Suprapubic skin (tissue), 4 donors: ENCODE measurements at regions not wholly inside any gene's neighbourhood (a gene's known extent, or its start where the extent isn't known, plus 50 kb on each side); places are given as distances from the start of the nearest gene placed in this dataset.

Experiments
- DNase-seq, 2 donors: peaks; one replicate each; pipeline ENCODE4 v3.0.0-alpha.2; 2019; ENCODE audit warnings: low spot score in 2 of 2
- H3K27ac ChIP-seq: fragments of 200-600 bp; sonication (generic); one replicate; pipeline ENCODE4 v1.5.1; 2019
- H3K27me3 ChIP-seq: fragments of 200-600 bp; sonication (generic); one replicate; pipeline ENCODE4 v1.5.1; 2019
- H3K36me3 ChIP-seq: fragments of 200-600 bp; sonication (generic); one replicate; pipeline ENCODE4 v1.5.1; 2019
- H3K4me1 ChIP-seq: fragments of 200-600 bp; sonication (generic); one replicate; pipeline ENCODE4 v1.5.1; 2019
- H3K4me3 ChIP-seq: fragments of 200-600 bp; sonication (generic); one replicate; pipeline ENCODE4 v1.5.1; 2019; ENCODE audit warnings: mild to moderate bottlenecking
- H3K9me3 ChIP-seq: fragments of 200-600 bp; sonication (generic); one replicate; pipeline ENCODE4 v1.5.1; 2019
- EP300 ChIP-seq: sonication (generic); formaldehyde crosslinking; IDR thresholded peaks from one replicate; pipeline ENCODE4 v1.6.1; 2017; ENCODE audit warnings: antibody characterized with exemption
- POLR2A ChIP-seq, 2 donors: fragments of 450-650 bp; IDR thresholded peaks; one replicate each; pipeline ENCODE4 v1.6.1; 2017; ENCODE audit warnings: antibody characterized with exemption in 2 of 2, mild to moderate bottlenecking in 2 of 2, moderate library complexity in 2 of 2
- POLR2AphosphoS5 ChIP-seq, 3 donors: sonication (generic); formaldehyde crosslinking; IDR thresholded peaks; one replicate each; pipeline ENCODE4 v1.6.1; 2017; ENCODE audit warnings: antibody characterized with exemption in 3 of 3
- WGBS: methylation state at CpG from one replicate; pipeline ENCODE4 v1.1.5; 2018; 5-methylcytosine and 5-hydroxymethylcytosine counted together
- TF ChIP-seq, protein P1 (sequence below), 2 donors: fragments of 200-600 bp in 1 of 2; fragments of 450-650 bp in 1 of 2; sonication (generic) in 1 of 2; IDR thresholded peaks; one replicate each; pipeline ENCODE4 v1.5.1; 2016 to 2019; ENCODE audit warnings: antibody characterized with exemption in 2 of 2, mild to moderate bottlenecking in 1 of 2, moderate library complexity in 1 of 2

DNA sequence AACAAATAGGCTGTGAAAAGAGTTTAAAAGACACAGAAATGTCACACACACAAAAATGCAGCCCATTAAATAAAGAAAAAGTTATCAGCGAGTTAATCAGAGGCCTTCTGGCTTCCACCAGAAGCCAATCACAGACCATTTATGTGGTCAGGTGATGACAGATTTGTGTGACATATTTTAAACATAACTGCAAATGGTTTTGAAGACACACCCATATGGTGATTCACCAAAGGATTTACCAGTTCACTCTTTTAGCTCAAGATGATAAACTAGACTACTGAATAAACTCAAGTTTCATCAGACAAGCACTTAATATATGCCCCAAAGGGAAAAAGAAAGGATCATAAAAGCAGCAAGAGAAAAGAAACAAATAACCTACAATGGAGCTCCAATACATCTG, 181.2 kb downstream of the SPANXN4 start:
- Histone ChIP-seq H3K4me3 (no peak overlapping the region), H3K27me3 (no peaks in the 10 kb centered on the region), H3K36me3 (no peaks in the 10 kb centered on the region), H3K27ac (no peak overlapping the region), H3K4me1 (no peaks in the 10 kb centered on the region), H3K9me3 (no peaks in the 10 kb centered on the region)
- WGBS: 44% methylated on average over 1 of the region's 1 CpG
- DNase-seq: no peak
- TF ChIP-seq POLR2A (IDR thresholded peaks at IDR 0.05): no peak
- no peak for TF ChIP-seq POLR2AphosphoS5 (IDR thresholded peaks at IDR 0.05)
- TF ChIP-seq, protein P1, sequence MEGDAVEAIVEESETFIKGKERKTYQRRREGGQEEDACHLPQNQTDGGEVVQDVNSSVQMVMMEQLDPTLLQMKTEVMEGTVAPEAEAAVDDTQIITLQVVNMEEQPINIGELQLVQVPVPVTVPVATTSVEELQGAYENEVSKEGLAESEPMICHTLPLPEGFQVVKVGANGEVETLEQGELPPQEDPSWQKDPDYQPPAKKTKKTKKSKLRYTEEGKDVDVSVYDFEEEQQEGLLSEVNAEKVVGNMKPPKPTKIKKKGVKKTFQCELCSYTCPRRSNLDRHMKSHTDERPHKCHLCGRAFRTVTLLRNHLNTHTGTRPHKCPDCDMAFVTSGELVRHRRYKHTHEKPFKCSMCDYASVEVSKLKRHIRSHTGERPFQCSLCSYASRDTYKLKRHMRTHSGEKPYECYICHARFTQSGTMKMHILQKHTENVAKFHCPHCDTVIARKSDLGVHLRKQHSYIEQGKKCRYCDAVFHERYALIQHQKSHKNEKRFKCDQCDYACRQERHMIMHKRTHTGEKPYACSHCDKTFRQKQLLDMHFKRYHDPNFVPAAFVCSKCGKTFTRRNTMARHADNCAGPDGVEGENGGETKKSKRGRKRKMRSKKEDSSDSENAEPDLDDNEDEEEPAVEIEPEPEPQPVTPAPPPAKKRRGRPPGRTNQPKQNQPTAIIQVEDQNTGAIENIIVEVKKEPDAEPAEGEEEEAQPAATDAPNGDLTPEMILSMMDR (IDR thresholded peaks at IDR 0.05): no peak

DNA sequence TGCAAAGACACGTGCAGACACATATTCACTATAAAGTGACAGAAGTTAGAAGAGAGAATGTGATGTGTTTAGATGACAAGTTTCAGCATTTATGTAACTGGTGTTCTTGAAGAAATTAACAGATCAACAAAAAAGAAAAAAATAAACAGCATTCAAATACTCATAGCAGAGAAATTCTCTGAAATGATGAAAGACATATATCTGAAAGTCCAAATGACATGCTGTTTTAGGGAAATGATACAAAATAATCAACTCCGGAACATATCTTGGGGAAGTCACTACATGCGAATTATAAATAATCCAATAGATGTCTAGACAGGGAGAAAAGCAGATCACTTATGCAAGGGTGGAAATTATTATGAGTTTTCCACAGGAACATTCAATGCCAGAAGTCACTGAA, 146.0 kb downstream of the SPANXN4 start:
- Histone ChIP-seq H3K9me3 (no peaks in the 10 kb centered on the region), H3K27me3 (no peaks in the 10 kb centered on the region), H3K4me3 (no peak overlapping the region), H3K27ac (no peak overlapping the region), H3K36me3 (no peaks in the 10 kb centered on the region), H3K4me1 (no peaks in the 10 kb centered on the region)
- WGBS: 72% methylated on average over 3 of the region's 3 CpGs
- TF ChIP-seq EP300 (no peak), POLR2AphosphoS5 (IDR thresholded peaks at IDR 0.05) (no peak), POLR2A (IDR thresholded peaks at IDR 0.05) (no peak)
- TF ChIP-seq, protein P1 (IDR thresholded peaks at IDR 0.05): no peak
- no peak for DNase-seq

DNA sequence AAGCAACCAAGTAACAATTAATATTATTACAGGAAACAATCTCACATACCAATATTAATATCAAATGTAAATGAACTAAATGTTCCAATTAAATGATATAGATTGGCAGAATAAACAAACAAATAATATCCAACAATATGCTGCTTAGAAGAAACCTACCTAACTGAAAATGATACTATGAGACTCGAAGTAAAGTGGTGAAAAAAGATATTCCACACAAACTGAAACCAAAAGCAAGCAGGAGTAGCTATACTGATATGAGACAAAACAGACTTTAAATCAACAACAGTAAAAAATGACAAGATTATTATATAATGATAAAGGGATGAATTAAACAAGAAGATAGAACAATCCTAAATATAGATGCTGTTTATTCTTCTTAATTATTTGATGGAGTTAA, 140.1 kb downstream of the SPANXN4 start:
- H3K4me3 ChIP-seq: no peak overlapping the region
- H3K27ac ChIP-seq: no peak overlapping the region
- no peaks in the 10 kb centered on the region for H3K4me1 ChIP-seq
- DNase-seq: no peak
- TF ChIP-seq EP300 (no peak), POLR2AphosphoS5 (IDR thresholded peaks at IDR 0.05) (no peak), POLR2A (IDR thresholded peaks at IDR 0.05) (no peak)
- TF ChIP-seq, protein P1 (IDR thresholded peaks at IDR 0.05): no peak
- H3K27me3 ChIP-seq: no peaks in the 10 kb centered on the region
- no peaks in the 10 kb centered on the region for H3K9me3 ChIP-seq
- WGBS: 41% methylated on average over 1 of the region's 1 CpG
- no peaks in the 10 kb centered on the region for H3K36me3 ChIP-seq

DNA sequence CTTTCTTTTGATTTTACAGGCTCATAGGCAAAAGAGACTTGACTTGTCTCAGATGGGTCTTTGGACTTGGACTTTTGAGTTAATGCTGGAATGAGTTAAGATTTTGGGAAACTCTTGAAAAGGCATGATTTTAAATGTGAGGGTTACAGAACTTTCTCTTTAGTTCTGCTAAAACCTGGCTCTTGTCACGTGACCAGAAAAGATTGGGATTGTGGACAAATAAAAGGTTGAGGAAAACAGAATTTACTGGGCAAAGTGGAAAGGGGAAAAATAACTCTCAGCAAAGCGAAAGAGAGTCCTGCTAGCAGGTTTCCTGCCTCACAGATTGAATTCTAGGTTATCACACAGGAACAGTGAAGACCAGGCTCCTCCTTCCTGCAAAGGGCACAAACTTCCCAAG, 114.0 kb downstream of the SPANXN4 start:
- Histone ChIP-seq H3K27ac (no peak overlapping the region), H3K4me3 (no peak overlapping the region), H3K36me3 (no peaks in the 10 kb centered on the region), H3K27me3 (no peaks in the 10 kb centered on the region), H3K4me1 (no peaks in the 10 kb centered on the region), H3K9me3 (no peaks in the 10 kb centered on the region)
- TF ChIP-seq POLR2AphosphoS5 (IDR thresholded peaks at IDR 0.05) (no peak), EP300 (no peak), POLR2A (IDR thresholded peaks at IDR 0.05) (no peak)
- TF ChIP-seq, protein P1 (IDR thresholded peaks at IDR 0.05): no peak
- 45% methylated on average over 2 of the region's 2 CpGs for WGBS
- no peak for DNase-seq

DNA sequence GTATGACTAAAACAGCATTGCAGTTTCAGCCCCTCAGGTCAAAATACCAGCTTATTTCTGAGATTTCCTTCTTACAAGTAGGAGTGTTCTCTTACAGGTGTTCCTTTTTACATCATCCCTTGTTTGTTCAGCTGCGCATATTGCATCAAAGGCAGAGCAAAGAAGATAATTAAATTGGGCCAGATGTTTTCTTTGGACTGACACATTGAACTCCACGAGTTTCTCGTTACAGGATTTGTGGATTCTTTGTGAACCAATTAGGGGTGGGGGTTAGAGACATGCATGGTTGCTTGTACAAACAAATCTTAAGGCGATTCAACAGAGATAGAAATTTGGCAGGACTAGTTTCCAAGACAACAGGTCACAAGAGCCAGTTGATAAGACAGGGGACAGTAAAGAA, 95.7 kb downstream of the SPANXN4 start:
- Histone ChIP-seq H3K36me3 (no peaks in the 10 kb centered on the region), H3K27ac (no peak overlapping the region), H3K4me1 (no peaks in the 10 kb centered on the region), H3K27me3 (no peaks in the 10 kb centered on the region), H3K9me3 (no peaks in the 10 kb centered on the region), H3K4me3 (no peak overlapping the region)
- WGBS: 43% methylated on average over 4 of the region's 4 CpGs
- TF ChIP-seq, protein P1 (IDR thresholded peaks at IDR 0.05): no peak
- no peak for TF ChIP-seq EP300
- no peak for TF ChIP-seq POLR2A (IDR thresholded peaks at IDR 0.05)
- no peak for TF ChIP-seq POLR2AphosphoS5 (IDR thresholded peaks at IDR 0.05)
- no peak for DNase-seq
